Non-pigmented ciliary epithelial cell (primary cell): ENCODE measurements at regions not wholly inside any gene's neighbourhood (a gene's known extent, or its start where the extent isn't known, plus 50 kb on each side); places are given as distances from the start of the nearest gene placed in this dataset.
A peak's percentile ranks its signal among the peaks of the same experiment; 100 is the strongest.
"Not testable (repeated sequence)": the region's sequence is repeated elsewhere in the genome, so short reads cannot be mapped to it uniquely, and the experiment has no call there.

Experiments used
- DNase-seq: peaks from one replicate; pipeline ENCODE4 v3.0.0-alpha.2; 2010; ENCODE audit warnings: low read depth

GRCh38 chr5:10126900-10127299, 122.8 kb downstream of the ATPSCKMT start:
- no peak for DNase-seq

- no peak for DNase-seq
Measured at GRCh38 chr5:10125116-10125515, 124.6 kb downstream of the ATPSCKMT start.

- DNase-seq = no peak
Measured at GRCh38 chr5:10124287-10124686, 125.4 kb downstream of the ATPSCKMT start.

GRCh38 chr5:10123254-10123989, 126.3 kb downstream of the ATPSCKMT start:
- DNase-seq = no peak

- DNase-seq = no peak
Measured at GRCh38 chr5:10122076-10122726, 127.5 kb downstream of the ATPSCKMT start.

GRCh38 chr5:10120934-10121333, 128.8 kb downstream of the ATPSCKMT start:
- no peak for DNase-seq

GRCh38 chr5:10118150-10118549, 131.5 kb downstream of the ATPSCKMT start:
- no peak for DNase-seq

GRCh38 chr5:10116594-10116993, 133.1 kb downstream of the ATPSCKMT start:
- DNase-seq = no peak

GRCh38 chr5:10115669-10116068, 134.0 kb downstream of the ATPSCKMT start:
- DNase-seq = no peak

- peak; percentile 20 for DNase-seq
Measured at GRCh38 chr5:10111571-10111970, 138.1 kb downstream of the ATPSCKMT start.

GRCh38 chr5:10110228-10110627, 139.5 kb downstream of the ATPSCKMT start:
- no peak for DNase-seq

- no peak for DNase-seq
Measured at GRCh38 chr5:10109299-10109698, 140.4 kb downstream of the ATPSCKMT start.

GRCh38 chr5:10106806-10107205, 142.9 kb downstream of the ATPSCKMT start:
- DNase-seq = peak; percentile 3

GRCh38 chr5:10106285-10106684, 143.4 kb downstream of the ATPSCKMT start:
- DNase-seq = no peak

GRCh38 chr5:10102706-10103497, 146.8 kb downstream of the ATPSCKMT start:
- DNase-seq = no peak

- not testable (repeated sequence) for DNase-seq
Measured at GRCh38 chr5:10102235-10102634, 147.5 kb downstream of the ATPSCKMT start.

GRCh38 chr5:10099548-10099947, 150.1 kb downstream of the ATPSCKMT start:
- no peak for DNase-seq

GRCh38 chr5:10091701-10092100, 158.0 kb downstream of the ATPSCKMT start:
- DNase-seq = no peak

GRCh38 chr5:10090074-10090473, 159.6 kb downstream of the ATPSCKMT start:
- no peak for DNase-seq

GRCh38 chr5:10085185-10085584, 164.5 kb downstream of the ATPSCKMT start:
- no peak for DNase-seq

- no peak for DNase-seq
Measured at GRCh38 chr5:10081584-10081983, 168.1 kb downstream of the ATPSCKMT start.

- peak; percentile 30 for DNase-seq
Measured at GRCh38 chr5:10077791-10078545, 171.7 kb downstream of the ATPSCKMT start.
